NCI-H82 (cell line): ENCODE measurements at regions not wholly inside any gene's neighbourhood (a gene's known extent, or its start where the extent isn't known, plus 50 kb on each side); places are given as distances from the start of the nearest gene placed in this dataset.
"Not testable (repeated sequence)": the region's sequence is repeated elsewhere in the genome, so short reads cannot be mapped to it uniquely, and the experiment has no call there.

Experiments used
- DNase-seq: peaks from one replicate; lab custom pipeline; 2025; lab: John Stamatoyannopoulos, UW

DNA sequence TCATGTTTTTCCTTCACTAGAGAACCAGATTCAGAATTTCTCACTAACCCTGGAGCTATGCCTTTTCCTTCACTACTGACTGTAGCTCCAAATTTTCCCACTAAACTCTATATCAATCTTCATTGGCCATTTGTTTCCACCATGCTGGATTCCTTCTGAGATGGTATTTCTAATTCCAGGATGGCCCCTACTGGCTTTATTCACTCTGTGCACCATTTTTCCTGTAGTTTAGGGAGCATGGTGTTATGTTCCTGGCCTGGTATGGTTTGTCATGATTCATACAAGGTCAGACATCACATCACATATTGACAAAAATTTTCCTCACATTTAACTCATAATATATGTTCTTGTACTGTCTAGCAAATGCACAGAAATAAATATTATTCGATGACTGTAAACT lies 229.2 kb upstream of the TFPI start:
- no peak for DNase-seq

DNA sequence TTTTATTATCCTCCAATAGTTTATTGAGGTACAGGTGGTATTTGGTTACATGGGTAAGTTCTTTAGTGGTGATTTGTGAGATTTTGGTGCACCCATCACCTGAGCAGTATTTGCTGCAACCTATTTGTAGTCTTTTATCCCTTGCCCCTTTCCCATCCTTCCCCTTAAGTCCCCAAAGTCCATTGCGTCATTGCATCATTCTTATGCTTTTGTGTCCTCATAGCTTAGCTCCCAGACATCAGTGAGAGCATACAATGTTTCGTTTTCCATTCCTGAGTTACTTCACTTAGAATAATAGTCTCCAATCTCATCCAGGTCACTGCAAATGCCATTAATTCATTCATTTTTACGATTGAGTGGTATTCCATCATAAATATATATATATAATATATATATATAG lies 229.9 kb upstream of the TFPI start:
- DNase-seq: not testable (repeated sequence)

DNA sequence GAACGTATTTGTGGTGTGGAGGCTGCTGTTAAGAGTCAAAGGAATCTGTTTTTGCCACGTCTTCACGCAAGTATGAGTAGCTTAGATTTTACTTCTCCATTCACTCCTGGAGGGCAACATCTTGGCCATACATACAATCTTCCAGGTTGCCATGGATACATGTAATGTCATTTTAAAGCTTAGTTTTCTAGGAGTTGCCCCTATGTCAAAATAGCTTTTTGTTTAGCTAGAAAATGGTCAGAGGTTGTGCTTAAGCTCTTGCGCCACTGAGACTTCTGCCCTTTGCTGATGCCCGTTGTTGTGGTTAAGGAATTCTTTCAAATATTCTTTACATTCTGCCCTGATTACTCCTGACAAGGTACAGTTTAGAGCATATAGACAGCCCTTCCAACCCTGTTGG lies 245.4 kb upstream of the TFPI start:
- DNase-seq: no peak

DNA sequence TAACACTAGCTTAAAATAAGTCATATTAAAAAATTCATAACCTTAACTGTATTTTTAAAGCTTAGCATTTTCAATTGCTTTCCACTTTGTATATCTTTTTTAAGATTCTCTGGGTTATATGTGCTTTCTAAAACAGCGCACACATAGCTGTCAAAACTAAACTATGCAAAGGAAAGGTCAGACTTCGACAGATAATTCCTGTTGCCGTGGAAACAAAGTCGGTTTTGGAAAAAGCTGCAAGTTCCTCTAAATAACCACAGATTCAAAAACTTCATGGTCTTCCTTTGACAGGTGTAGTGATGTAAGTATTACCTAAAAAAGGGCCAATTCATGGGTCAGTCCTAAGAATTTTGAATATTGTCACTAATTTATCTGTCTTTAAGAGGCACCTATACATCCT lies 249.6 kb upstream of the TFPI start:
- DNase-seq: no peak

DNA sequence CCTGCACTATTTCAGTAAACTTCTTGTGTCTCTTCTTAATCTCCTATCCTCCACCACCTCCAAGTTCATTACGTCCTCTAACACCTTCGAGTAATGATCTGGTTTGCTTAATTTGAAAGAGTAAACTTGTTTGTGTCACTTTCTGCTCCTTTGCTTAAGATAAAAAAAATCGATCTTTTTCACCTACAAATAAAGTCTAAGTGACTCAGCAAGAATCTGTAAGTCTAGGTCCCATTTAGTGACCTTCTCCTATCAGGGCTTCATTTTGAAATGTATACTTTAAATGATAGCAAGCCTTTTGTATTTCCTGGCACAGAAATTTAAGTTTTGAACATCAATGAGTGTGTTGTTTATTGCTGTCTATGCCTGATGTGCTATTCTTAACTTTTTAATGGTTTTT lies 260.9 kb upstream of the TFPI start:
- DNase-seq: no peak

DNA sequence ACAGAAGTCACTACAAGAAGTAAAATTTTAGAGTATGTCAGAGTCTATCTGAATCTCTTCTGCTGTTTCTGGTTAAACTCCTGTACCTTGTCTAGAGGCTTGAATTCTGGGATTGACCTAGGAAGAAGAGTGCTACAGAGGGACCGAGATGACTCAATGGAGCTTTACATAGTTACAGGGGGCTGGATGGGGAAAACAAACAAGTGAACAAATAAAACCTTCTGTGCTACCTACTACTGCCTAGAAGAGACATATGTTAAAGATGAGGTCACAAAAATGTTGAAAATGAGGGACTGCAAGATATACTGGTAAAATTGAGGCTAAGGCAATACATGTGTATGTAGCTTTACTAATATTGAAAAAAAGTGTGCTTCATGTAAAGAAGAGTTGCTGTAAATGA lies 265.4 kb upstream of the TFPI start:
- DNase-seq: no peak

DNA sequence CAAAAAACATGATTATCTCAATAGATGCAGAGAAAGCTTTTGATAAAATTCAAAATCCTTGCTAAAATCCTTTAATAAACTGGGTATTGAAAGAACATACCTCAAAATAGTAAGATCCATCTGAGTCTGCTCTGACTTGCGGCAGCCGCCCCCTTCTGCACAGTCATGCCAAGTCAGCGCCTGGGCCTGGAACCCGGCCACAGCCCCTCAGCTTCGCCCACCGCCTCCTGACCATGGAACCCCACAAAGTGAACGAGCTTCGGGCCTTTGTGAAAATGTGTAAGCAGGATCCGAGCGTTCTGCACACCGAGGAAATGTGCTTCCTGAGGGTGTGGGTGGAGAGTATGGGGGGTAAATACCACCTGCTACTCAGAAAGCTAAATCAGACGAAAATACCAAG lies 270.9 kb upstream of the TFPI start:
- no peak for DNase-seq

DNA sequence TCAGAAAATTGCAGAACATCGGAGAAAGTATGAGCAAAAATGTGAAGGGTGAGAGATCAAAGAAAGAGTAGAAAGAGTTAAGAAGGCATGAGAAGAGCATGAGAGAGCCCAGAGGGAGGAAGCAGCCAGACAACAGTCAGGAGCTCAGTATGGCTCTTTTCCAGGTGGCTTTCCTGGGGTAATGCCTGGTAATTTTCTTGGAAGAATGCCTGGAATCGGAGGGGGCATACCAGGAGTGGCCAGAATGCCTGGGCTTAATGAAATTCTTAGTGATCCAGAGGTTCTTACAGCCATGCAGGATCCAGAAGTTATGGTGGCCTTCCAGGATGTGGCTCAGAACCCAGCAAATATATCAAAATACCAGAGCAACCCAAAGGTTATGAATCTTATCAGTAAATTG lies 271.8 kb upstream of the TFPI start:
- no peak for DNase-seq

DNA sequence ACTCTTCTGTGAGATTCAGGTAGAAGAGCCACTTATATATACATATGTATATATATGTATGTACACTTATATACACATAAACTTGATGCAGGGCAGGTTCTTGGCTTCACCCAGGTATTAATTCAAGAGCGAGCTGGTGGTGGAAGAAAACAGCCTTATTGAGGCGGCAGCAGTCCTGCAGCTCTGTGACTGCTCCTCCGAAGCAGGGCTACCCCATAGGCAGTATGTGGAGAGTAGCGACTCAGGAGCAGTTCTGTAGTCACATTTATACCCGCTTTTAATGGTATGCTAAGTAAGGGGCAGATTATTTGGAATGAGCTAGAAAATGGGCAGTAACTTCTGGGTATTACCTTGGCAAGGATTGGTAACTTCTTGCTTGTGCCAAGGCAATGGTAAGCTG lies 280.6 kb upstream of the TFPI start:
- DNase-seq: no peak

DNA sequence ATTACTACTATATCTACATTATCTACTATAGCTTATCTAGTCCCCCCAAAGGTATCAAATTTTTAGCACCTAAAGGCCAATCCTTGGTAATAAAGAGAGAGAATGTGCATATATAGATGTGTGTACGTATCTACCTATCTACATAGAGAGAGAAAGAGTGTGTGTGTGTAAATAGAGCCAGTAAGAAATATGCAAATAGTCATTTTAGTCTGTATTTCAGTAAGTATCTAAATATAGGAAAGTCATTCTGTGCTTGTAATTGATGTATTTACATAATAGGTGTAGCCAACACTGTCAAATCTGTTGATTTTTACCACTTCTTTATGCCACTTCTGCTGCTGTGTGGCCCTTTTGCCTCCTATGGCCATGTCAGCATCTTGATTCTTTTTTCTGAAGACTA lies 284.5 kb upstream of the TFPI start:
- DNase-seq: no peak

DNA sequence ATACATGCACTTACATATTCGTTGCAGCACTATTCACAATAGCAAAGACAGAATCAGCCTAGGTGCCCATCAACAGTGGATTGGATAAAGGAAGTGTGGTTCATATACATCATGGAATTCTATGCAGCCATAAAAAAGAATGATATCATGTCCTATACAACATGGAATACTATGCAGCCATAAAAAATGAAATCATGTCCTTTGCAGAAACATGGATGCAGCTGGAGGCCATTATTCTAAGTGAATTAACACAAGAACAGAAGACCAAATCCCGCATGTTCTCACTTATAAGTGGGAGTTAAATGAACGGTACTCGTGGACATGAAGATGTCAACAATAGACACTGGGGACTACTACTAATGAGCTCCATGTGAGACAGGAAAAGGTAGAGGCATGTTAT lies 288.1 kb upstream of the TFPI start:
- DNase-seq: no peak

DNA sequence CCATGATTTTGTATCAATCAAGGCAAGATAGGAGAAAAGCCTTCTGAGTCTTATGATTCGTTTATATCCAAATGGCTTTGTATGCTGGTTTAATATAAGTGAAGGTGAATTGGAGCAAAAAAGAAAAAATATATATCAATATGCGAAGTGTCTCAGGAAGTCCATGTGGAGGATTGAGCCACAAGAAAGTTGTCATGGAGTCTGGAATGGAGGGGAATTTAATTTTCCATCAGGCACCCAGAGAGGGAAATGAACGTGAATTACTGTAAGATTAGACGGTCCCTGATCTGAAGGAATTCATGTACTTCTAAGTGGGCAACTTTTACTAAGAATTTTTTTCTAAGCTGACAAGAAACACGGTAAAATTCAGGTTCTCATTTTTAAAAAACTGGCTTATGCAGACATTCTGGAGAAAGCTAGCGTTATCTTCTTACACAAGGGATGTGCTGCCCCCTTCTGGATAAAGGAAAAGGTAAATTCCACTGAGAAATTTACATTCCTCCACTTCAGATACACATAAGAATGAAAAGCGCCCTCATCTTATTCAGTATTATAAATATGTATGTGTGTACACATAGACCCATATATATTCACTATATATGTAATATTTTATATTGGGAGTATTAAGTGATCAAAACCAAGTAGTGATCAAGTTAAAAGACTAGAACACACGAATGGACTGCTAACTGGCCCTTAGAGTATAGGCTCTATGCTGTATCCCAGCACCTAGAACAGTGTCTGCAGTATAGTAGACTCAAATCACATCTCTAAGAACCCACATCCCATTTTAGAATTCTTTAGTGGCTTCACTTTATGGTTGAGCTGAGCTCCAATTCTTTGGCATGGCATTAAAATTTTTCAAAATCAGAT lies 289.0 kb upstream of the TFPI start:
- DNase-seq: peak; percentile 78

DNA sequence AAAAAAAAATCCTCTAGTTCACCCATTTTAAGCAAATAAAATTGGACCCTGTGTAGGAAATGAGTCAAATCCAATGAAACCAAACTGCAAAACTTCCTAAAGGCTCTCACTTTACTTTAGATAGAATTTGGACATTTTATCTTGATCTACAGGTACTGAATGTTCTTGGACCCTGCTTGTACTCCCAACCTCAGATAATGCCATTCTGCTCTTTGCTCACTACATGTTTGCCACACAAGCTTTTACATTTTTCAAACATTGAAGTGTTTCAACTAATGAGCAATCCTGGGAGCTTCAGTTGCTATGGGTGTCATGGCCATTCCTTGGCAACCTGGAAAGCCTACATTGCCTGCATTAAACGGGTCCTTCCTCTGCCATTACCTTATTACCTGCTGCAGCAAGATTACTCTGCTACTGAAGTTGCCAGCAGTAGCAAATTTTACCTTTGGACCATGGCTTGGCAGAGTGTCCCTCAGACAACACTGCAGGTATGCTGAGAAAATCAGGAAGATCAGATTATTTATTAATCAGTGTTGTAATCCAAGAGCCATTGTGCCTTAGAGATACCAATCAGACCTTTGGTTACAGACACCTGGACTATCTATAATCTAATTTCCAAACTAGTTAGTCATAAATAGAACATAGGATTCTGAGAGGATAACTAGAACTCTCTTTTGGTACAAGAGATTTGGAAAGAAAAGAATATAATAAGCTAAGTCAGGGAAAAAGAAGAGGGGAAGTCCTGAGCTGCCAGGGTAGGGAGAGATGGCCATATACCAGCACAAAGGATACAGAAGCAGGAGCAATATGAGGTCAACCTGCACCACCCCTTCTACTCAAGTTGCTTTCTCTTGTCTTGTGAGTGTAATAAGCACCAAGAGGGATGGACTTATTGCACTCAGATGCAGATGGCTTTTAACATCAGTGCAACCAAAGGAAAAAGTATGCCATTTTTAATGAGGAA lies 293.3 kb upstream of the TFPI start:
- DNase-seq: no peak

DNA sequence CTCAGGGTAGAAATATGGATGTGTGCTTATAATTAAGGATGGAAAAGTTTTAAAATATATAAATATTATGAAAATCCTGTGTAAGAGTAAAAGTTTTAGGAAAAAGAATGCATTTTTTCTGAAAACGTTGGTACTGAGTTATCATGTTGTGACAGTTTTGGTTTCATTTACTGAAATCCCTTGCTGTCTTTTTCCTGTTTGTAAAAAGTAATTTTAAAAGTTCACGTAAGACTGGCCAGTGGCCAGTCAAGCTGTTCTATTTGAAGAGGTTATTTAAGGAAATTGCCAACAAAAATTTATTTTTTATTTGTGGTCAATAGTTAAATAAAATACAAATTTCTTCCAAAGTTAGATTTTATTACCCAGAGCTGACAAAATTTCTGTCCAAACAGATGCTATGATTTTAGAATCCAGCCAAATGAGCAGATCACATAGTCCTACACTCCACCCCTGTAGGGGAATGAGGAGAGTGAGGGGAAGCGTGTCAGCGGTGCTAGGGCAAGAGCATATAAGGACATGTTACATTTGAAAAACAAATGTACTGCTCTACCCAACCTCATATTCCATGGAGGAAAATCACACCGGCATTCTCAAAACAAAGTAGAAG lies 297.8 kb upstream of the TFPI start:
- DNase-seq: no peak

DNA sequence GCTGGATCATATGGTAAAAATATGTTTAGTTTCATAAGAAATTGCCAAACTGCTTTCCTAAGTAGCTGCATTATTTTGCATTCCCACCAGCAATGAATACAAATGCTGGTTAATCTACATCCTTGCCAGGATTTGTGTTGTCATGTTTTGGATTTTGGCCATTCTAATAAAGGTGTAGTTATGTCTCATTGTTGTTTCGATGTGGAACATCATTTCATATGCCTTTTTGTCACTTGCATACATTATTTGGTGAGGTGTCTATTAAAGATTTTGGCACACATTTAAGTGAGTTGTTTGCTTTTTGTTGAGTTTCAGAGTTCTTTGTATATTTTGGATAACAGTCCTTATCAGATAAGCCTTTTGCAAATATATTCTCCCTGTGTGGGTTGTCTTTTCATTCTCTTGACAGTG lies 299.2 kb upstream of the TFPI start:
- DNase-seq: no peak

DNA sequence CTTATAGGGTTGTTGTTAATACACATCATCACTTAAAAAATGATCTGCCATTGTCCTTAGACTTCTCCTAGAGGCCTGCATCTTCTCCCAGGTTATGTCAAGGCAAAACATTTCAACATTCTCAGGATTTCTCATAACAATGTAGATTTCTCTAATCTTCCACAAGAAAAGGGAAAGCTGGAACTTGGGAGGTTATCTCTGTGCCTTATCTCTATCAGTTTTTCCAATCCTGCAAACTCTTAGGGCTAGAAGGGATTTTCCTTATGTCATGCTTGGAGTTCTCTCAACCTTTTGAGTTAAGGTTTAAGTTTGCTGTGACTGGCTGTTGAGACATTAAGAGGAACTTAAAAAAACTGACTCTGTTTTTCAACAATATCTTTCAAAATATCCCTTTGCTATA lies 300.6 kb upstream of the TFPI start:
- no peak for DNase-seq

DNA sequence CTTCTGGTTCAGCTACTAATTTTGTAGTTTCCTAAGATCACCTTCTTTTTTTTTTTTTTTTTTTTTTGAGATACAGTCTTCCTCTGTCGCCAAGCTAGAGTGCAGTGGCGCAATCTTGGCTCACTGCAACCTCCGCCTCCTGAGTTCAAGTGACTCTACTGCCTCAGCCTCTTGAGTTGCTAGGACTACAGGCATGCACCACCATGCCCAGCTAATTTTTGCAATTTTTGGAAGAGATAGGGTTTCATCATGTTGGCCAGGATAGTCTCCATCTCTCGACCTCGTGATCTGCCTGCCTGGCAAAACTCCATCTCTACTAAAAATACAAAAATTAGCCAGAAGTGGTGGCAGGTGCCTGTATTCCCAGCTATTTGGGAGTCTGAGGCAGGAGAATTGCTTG lies 301.5 kb upstream of the TFPI start:
- no peak for DNase-seq

DNA sequence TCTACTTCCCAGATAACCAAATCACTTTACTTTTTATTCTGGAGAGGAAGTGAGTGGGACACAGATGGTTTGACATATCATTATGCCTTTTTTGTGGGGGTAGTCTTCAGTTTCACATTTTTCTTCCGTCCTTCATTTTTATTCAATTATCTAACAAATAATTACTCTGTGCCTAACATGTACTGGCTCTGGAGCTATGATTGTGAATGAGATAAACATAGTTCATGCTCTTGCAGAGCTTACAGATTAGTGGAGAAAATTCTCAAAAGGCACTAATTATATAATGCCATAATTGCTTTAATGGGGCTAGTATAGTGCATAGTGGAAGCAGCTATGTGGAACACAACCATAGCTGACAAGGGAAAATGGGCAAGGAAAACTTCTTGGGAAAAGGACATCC lies 303.6 kb upstream of the TFPI start:
- no peak for DNase-seq

DNA sequence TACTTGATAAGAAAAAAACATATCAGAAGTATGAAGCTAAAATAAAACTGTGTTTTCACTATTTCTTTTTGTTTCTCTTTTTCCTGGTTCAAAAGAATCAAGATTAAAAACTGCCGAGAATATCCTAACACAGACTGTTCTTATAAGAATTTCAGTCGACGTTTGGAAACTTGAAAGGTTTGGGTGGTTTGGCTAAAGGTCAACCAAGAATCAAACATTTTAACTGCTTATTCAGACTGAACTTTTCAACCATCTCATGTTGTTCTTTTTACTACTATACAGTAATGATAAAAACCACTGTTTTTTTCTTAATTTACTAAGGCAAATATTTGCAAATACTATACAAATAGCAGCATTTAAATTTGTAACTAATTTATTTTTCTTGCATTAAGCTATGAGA lies 308.5 kb upstream of the TFPI start:
- no peak for DNase-seq

DNA sequence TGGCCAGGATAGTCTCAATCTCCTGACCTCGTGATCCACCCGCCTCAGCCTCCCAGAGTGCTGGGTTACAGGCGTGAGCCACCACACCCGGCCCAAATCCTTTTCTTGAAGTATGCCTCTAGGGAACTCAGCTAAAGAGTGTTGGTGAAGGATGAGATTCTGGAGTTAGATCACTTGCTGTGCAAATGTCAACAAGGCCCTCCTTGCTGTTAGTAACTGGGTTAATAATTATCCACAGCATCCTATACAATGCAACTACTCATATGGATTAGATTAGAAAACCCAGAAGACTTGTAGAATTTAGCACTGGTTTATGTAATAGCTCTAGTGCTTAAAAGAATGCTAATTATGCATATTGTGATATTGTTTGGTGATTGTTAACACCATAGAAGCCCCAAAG lies 310.8 kb upstream of the TFPI start:
- no peak for DNase-seq

DNA sequence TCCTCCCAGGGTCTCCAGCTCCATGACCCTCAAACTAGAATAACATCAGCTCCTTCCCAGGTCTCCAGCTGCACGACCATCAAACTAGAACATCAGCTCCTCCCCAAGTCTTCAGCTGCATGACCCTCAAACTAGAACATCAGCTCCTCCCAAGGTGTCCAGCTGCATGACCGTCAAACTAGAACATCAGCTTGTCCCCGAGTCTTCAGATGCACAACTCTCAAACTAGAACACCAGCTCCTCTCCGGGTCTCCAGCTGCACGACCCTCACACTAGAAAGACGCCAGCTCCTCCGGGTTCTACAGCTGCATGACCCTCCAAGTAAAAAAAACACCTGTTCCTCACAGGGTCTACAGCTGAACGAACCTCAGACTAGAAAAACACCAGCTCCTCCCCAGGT lies 312.9 kb upstream of the TFPI start:
- DNase-seq: no peak

DNA sequence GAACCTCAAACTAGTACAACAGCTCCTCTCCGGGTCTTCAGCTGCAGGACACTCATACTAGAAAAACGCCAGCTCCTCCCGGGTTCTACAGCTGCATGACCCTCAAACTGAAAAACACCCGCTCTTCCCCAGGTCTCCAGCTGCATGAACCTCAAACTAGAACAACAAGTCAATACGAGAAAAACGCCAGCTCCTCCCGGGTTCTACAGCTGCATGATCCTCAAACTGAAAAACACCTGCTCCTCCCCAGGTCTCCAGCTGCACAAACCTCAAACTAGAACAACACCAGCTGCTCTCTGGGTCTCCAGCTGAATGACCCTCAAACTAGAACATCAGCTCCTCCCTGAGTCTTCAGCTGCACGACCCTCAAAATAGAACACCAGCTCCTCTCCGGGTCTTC lies 315.0 kb upstream of the TFPI start:
- no peak for DNase-seq

DNA sequence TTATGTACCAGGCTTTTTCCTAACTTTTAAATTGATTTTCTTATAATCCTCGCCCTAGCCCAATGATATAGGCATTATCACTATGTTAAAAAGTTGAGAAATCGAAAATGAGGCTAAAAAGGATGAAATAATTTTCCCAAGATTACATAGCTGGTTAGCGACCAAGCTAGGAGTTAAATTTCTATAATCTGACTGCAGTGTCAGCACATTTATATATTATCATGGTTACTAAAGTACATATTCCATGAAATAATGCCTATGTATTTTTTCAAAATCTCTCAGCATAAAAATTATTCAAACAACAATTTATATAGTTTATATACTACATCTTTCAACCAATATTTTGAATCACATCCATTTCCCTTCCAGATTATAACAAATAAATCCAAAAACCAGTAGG lies 317.3 kb upstream of the TFPI start:
- no peak for DNase-seq
